C4-2B (cell line): ENCODE measurements at regions not wholly inside any gene's neighbourhood (a gene's known extent, or its start where the extent isn't known, plus 50 kb on each side); places are given as distances from the start of the nearest gene placed in this dataset.

ENCODE experiments used
- CTCF ChIP-seq: fragments of 450-650 bp; conservative IDR thresholded peaks from 2 replicates; pipeline ENCODE4 v1.5.1; 2017; ENCODE audit warnings: mild to moderate bottlenecking
- ZFX ChIP-seq: fragments of 450-650 bp; IDR thresholded peaks from 2 replicates; pipeline ENCODE4 v1.6.1; 2017

- no peak for TF ChIP-seq CTCF
- TF ChIP-seq ZFX: no peak
These were observed 83.3 kb upstream of the ANO3 start for GRCh38 chr11:26248661-26249060.
